KMS-11 (cell line): ENCODE measurements at regions not wholly inside any gene's neighbourhood (a gene's known extent, or its start where the extent isn't known, plus 50 kb on each side); places are given as distances from the start of the nearest gene placed in this dataset.

Experiments used
- H2AFZ ChIP-seq: fragments of 200-600 bp; sonication (generic); 2 replicates; pipeline ENCODE4 v1.6.1; 2016; ENCODE audit warnings: antibody characterized with exemption, mixed run types, low read depth
- H3K27ac ChIP-seq: fragments of 200-600 bp; sonication (generic); 2 replicates; pipeline ENCODE4 v1.6.1; 2016; ENCODE audit warnings: mild to moderate bottlenecking, mixed run types
- H3K27me3 ChIP-seq: fragments of 200-600 bp; sonication (generic); 2 replicates; pipeline ENCODE4 v1.6.1; 2017; ENCODE audit warnings: mild to moderate bottlenecking, low read depth, mixed run types, moderate library complexity; ENCODE audit not compliant: insufficient read depth
- H3K36me3 ChIP-seq: fragments of 200-600 bp; sonication (generic); 2 replicates; pipeline ENCODE4 v1.6.1; 2017; ENCODE audit warnings: mild to moderate bottlenecking, mixed run types; ENCODE audit not compliant: insufficient read depth
- H3K4me1 ChIP-seq: fragments of 200-600 bp; sonication (generic); 2 replicates; pipeline ENCODE4 v1.6.1; 2016; ENCODE audit warnings: mild to moderate bottlenecking, low read depth, mixed run types; ENCODE audit not compliant: poor library complexity, severe bottlenecking
- H3K4me2 ChIP-seq: fragments of 200-600 bp; sonication (generic); 2 replicates; pipeline ENCODE4 v1.7.0; 2016; ENCODE audit warnings: mild to moderate bottlenecking, mixed run types
- H3K4me3 ChIP-seq: fragments of 200-600 bp; sonication (generic); IDR thresholded peaks from 2 replicates; pipeline ENCODE4 v1.6.1; 2017; ENCODE audit warnings: low read depth, low read length, mixed read lengths; ENCODE audit not compliant: insufficient read depth
- H3K79me2 ChIP-seq: fragments of 200-600 bp; sonication (generic); 2 replicates; pipeline ENCODE4 v1.6.1; 2016; ENCODE audit warnings: low read depth, mixed run types; ENCODE audit not compliant: insufficient read depth
- H3K9ac ChIP-seq: fragments of 200-600 bp; sonication (generic); 2 replicates; pipeline ENCODE4 v1.6.1; 2016; ENCODE audit warnings: mild to moderate bottlenecking, mixed run types
- H4K20me1 ChIP-seq: fragments of 200-600 bp; sonication (generic); 2 replicates; pipeline ENCODE4 v1.6.1; 2016; ENCODE audit warnings: mild to moderate bottlenecking, mixed run types; ENCODE audit not compliant: insufficient read depth
- TF ChIP-seq, protein P1 (sequence below): fragments of 200-600 bp; sonication (generic); conservative IDR thresholded peaks from 2 replicates; pipeline ENCODE4 v1.6.1; 2017; ENCODE audit warnings: low read depth, mild to moderate bottlenecking, antibody characterized with exemption, low read length, moderate library complexity, mixed read lengths

DNA sequence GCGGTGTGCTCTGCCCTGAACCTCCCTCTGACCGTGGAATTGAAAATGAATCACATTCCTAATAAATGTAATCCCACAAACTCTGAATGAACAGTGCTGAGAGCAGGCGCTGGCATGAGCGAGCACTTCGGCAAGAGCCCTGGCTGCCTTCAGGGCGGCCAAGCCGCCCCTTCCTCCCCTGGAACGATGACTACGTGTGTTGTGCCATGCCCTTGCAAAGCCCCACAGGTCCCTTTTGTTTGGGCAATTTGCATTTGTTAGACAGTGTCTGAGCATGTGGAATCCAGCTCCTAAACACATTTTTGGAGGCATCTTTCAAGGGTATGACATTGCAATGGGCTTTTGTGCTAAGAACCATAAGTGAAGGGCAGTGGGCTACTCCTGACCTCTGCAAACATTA lies 95.6 kb upstream of the MKI67 start:
- Histone ChIP-seq H3K4me1 (no peaks in the 10 kb centered on the region), H3K79me2 (no peaks in the 10 kb centered on the region), H3K4me2 (no peak overlapping the region), H3K4me3 (no peak overlapping the region), H3K27me3 (no peaks in the 10 kb centered on the region), H3K9ac (no peak overlapping the region), H3K36me3 (no peaks in the 10 kb centered on the region), H4K20me1 (no peaks in the 10 kb centered on the region), H3K27ac (no peak overlapping the region), H2AFZ (no peak overlapping the region)
- TF ChIP-seq, protein P1, sequence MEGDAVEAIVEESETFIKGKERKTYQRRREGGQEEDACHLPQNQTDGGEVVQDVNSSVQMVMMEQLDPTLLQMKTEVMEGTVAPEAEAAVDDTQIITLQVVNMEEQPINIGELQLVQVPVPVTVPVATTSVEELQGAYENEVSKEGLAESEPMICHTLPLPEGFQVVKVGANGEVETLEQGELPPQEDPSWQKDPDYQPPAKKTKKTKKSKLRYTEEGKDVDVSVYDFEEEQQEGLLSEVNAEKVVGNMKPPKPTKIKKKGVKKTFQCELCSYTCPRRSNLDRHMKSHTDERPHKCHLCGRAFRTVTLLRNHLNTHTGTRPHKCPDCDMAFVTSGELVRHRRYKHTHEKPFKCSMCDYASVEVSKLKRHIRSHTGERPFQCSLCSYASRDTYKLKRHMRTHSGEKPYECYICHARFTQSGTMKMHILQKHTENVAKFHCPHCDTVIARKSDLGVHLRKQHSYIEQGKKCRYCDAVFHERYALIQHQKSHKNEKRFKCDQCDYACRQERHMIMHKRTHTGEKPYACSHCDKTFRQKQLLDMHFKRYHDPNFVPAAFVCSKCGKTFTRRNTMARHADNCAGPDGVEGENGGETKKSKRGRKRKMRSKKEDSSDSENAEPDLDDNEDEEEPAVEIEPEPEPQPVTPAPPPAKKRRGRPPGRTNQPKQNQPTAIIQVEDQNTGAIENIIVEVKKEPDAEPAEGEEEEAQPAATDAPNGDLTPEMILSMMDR: no peak

DNA sequence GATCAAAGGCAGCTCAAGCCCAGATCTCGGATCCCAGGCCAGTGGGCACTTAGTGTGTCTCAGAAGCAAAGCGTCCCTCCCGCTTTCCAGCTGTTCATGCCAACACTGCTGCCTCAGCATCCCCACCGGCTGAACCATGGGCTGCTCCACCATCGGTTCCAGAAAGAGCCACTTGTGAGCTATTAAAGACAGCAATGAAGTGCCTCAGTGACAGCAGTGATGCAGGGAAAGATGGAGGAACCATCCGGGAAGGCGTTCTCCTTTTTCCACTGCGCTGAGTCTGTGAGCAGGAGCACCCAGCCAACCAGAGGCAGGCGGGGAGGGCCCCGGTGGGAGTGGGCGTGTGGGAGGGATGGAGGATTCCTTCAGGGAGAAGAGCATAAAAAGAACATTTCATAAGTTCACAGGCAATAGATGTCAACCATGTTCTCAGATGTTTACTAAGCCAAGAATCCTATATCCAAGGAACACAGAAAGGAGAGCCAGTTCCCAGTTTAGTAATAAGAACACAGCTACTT lies 96.2 kb upstream of the MKI67 start:
- H3K27ac ChIP-seq: no peak overlapping the region
- no peak overlapping the region for H3K4me2 ChIP-seq
- H3K4me1 ChIP-seq: no peaks in the 10 kb centered on the region
- no peaks in the 10 kb centered on the region for H3K27me3 ChIP-seq
- H3K9ac ChIP-seq: no peak overlapping the region
- H3K4me3 ChIP-seq: no peak overlapping the region
- H3K36me3 ChIP-seq: no peaks in the 10 kb centered on the region
- H3K79me2 ChIP-seq: no peaks in the 10 kb centered on the region
- no peaks in the 10 kb centered on the region for H4K20me1 ChIP-seq
- H2AFZ ChIP-seq: no peak overlapping the region
- TF ChIP-seq, protein P1: no peak

DNA sequence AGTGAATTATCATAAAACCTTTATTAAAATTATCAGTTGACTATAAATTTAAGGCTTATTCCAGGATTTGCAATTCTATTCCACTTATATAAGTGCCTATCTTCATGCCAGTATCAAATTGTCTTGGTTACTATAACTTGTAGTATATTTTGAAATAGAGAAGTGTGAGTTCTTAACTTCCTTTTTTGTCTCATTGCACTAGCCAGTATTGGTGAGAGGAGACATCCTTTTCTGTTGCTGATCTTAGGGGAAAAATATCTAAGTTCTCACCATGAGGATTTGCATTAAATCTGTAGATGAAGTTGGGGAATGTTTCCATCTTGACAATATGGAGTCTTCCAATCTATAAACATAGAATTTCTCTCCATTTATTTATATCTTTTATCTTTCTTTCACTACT lies 104.2 kb upstream of the MKI67 start:
- Histone ChIP-seq H3K27me3 (no peaks in the 10 kb centered on the region), H3K4me3 (no peak overlapping the region), H3K36me3 (no peaks in the 10 kb centered on the region), H3K27ac (no peak overlapping the region), H4K20me1 (no peaks in the 10 kb centered on the region), H3K79me2 (no peaks in the 10 kb centered on the region), H3K4me2 (no peak overlapping the region), H3K9ac (no peak overlapping the region), H2AFZ (no peak overlapping the region), H3K4me1 (no peaks in the 10 kb centered on the region)
- TF ChIP-seq, protein P1: no peak

DNA sequence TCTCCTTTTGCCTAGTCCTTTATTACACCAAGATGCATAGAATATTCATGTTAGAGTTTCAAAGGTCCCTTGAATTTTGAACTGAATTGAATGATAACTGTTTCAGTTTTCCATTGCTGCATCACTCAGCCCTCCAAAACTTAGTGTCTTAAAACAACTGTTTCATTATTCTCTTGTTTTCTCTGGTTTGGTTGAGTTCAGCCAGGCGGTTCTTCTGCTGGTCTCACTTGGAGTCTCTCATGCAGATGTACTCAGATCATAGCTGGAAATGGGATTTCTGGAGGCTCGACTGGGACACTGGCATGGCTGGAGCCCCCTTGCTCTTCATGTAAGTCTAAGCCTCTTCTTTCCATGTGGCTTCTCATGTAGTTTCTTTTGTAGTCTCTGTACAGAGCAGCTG lies 107.2 kb upstream of the MKI67 start:
- Histone ChIP-seq H3K27ac (no peak overlapping the region), H3K27me3 (no peaks in the 10 kb centered on the region), H3K79me2 (no peaks in the 10 kb centered on the region), H3K4me2 (no peak overlapping the region), H4K20me1 (no peaks in the 10 kb centered on the region), H3K4me1 (no peaks in the 10 kb centered on the region), H3K4me3 (no peak overlapping the region), H2AFZ (no peak overlapping the region), H3K36me3 (no peaks in the 10 kb centered on the region), H3K9ac (no peak overlapping the region)
- TF ChIP-seq, protein P1: no peak
